Neural progenitor cell (in vitro differentiated cells): ENCODE measurements at regions not wholly inside any gene's neighbourhood (a gene's known extent, or its start where the extent isn't known, plus 50 kb on each side); places are given as distances from the start of the nearest gene placed in this dataset.

ENCODE experiments used
- DNase-seq: peaks from one replicate; pipeline ENCODE4 v3.0.0-alpha.2; 2016; ENCODE audit warnings: low spot score
- H2AFZ ChIP-seq: fragments of 200-600 bp; sonication (generic); replicated peaks from 2 replicates; pipeline ENCODE4 v1.6.1; 2016; ENCODE audit warnings: antibody characterized with exemption
- H3F3A ChIP-seq: fragments of 200-600 bp; sonication (generic); 2 replicates; pipeline ENCODE4 v1.6.1; 2016; ENCODE audit warnings: antibody characterized with exemption, low read depth
- H3K27ac ChIP-seq: fragments of 200-600 bp; sonication (generic); 2 replicates; pipeline ENCODE4 v1.5.1; 2016; ENCODE audit warnings: mild to moderate bottlenecking
- H3K27me3 ChIP-seq: fragments of 200-600 bp; sonication (generic); 2 replicates; pipeline ENCODE4 v1.6.1; 2016; ENCODE audit warnings: mild to moderate bottlenecking, moderate library complexity
- H3K36me3 ChIP-seq: fragments of 200-600 bp; sonication (generic); 2 replicates; pipeline ENCODE4 v1.5.1; 2016
- H3K4me1 ChIP-seq: fragments of 200-600 bp; sonication (generic); 2 replicates; pipeline ENCODE4 v1.6.1; 2016; ENCODE audit warnings: mixed run types
- H3K4me2 ChIP-seq: fragments of 200-600 bp; sonication (generic); 2 replicates; pipeline ENCODE4 v1.6.1; 2016
- H3K4me3 ChIP-seq: fragments of 200-600 bp; sonication (generic); 2 replicates; pipeline ENCODE4 v1.5.1; 2016
- H3K79me2 ChIP-seq: fragments of 200-600 bp; sonication (generic); 2 replicates; pipeline ENCODE4 v1.6.1; 2016; ENCODE audit warnings: low read depth
- H3K9ac ChIP-seq: fragments of 200-600 bp; sonication (generic); 2 replicates; pipeline ENCODE4 v1.6.1; 2016
- H3K9me3 ChIP-seq: fragments of 200-600 bp; sonication (generic); 2 replicates; pipeline ENCODE4 v1.5.1; 2016; ENCODE audit warnings: low read depth
- H4K20me1 ChIP-seq: fragments of 200-600 bp; sonication (generic); 2 replicates; pipeline ENCODE4 v1.6.1; 2016; ENCODE audit warnings: low read depth
- H3K27ac Mint-ChIP-seq: 3 replicates; pipeline ENCODE4 v1.8.0; 2021; ENCODE audit warnings: mixed read lengths
- H3K27me3 Mint-ChIP-seq: 2 replicates; pipeline ENCODE4 v1.8.0; 2022; ENCODE audit warnings: low read depth, mild to moderate bottlenecking, inconsistent platforms, moderate library complexity, mixed read lengths; ENCODE audit not compliant: insufficient read depth
- H3K36me3 Mint-ChIP-seq: 3 replicates; pipeline ENCODE4 v1.8.0; 2021; ENCODE audit warnings: mixed read lengths
- H3K4me1 Mint-ChIP-seq: 3 replicates; pipeline ENCODE4 v1.8.0; 2021; ENCODE audit warnings: mixed read lengths
- H3K4me3 Mint-ChIP-seq: 3 replicates; pipeline ENCODE4 v1.8.0; 2021; ENCODE audit warnings: mild to moderate bottlenecking, moderate library complexity, mixed read lengths
- H3K9me3 Mint-ChIP-seq: 3 replicates; pipeline ENCODE4 v1.8.0; 2020; ENCODE audit warnings: mixed read lengths
- CTCF ChIP-seq: fragments of 200-600 bp; sonication (generic); IDR thresholded peaks from 2 replicates; pipeline ENCODE4 v1.5.1; 2017; ENCODE audit warnings: antibody characterized with exemption, mild to moderate bottlenecking
- EZH2 ChIP-seq: fragments of 200-600 bp; sonication (generic); IDR thresholded peaks from 2 replicates; pipeline ENCODE4 v1.6.1; 2017; ENCODE audit warnings: antibody characterized with exemption, mild to moderate bottlenecking, moderate library complexity
- EZH2phosphoT487 ChIP-seq: fragments of 200-600 bp; sonication (generic); IDR thresholded peaks from 2 replicates; pipeline ENCODE4 v1.6.1; 2017; ENCODE audit warnings: antibody characterized with exemption

- no peaks in the 10 kb centered on the region for H4K20me1 ChIP-seq
- no peak overlapping the region for H3K4me3 ChIP-seq
- H3K9ac ChIP-seq, result no peak overlapping the region
- no peak overlapping the region for H3K4me2 ChIP-seq
- no peaks in the 10 kb centered on the region for H3K36me3 ChIP-seq
- DNase-seq, result no peak
- Mint-ChIP-seq H3K27ac (no peak overlapping the region), H3K4me1 (no peaks in the 10 kb centered on the region), H3K27me3 (peaks cover 4% of the 10 kb centered on the region), H3K9me3 (no peaks in the 10 kb centered on the region), H3K36me3 (no peaks in the 10 kb centered on the region), H3K4me3 (no peak overlapping the region)
- no peaks in the 10 kb centered on the region for H3K27me3 ChIP-seq
- no peak overlapping the region for H3K27ac ChIP-seq
- TF ChIP-seq EZH2 (no peak), CTCF (no peak), EZH2phosphoT487 (no peak)
- H3K79me2 ChIP-seq, result no peaks in the 10 kb centered on the region
- H3K9me3 ChIP-seq, result no peaks in the 10 kb centered on the region
- no peaks in the 10 kb centered on the region for H3K4me1 ChIP-seq
- H3F3A ChIP-seq, result no peaks in the 10 kb centered on the region
- H2AFZ ChIP-seq, result no peak overlapping the region
Observed at GRCh38 chr7:85475071-85475470, 288.2 kb upstream of the SEMA3D start.

GRCh38 chr7:85474234-85474633, 287.4 kb upstream of the SEMA3D start:
- DNase-seq, result no peak
- no peak overlapping the region for H3K4me3 Mint-ChIP-seq
- Histone ChIP-seq H4K20me1 (no peaks in the 10 kb centered on the region), H3K9ac (no peak overlapping the region), H3K36me3 (no peaks in the 10 kb centered on the region), H3K9me3 (no peaks in the 10 kb centered on the region), H2AFZ (no peak overlapping the region), H3K27me3 (no peaks in the 10 kb centered on the region), H3K4me2 (no peak overlapping the region), H3K79me2 (no peaks in the 10 kb centered on the region), H3F3A (no peaks in the 10 kb centered on the region), H3K27ac (no peak overlapping the region), H3K4me3 (no peak overlapping the region), H3K4me1 (no peaks in the 10 kb centered on the region)
- no peaks in the 10 kb centered on the region for H3K9me3 Mint-ChIP-seq
- H3K4me1 Mint-ChIP-seq, result no peaks in the 10 kb centered on the region
- H3K27ac Mint-ChIP-seq, result no peak overlapping the region
- H3K27me3 Mint-ChIP-seq, result peaks cover 4% of the 10 kb centered on the region
- H3K36me3 Mint-ChIP-seq, result no peaks in the 10 kb centered on the region
- no peak for TF ChIP-seq CTCF
- TF ChIP-seq EZH2phosphoT487, result no peak
- no peak for TF ChIP-seq EZH2

- no peak overlapping the region for H3K4me3 ChIP-seq
- no peak overlapping the region for H2AFZ ChIP-seq
- no peak overlapping the region for H3K4me2 ChIP-seq
- Mint-ChIP-seq H3K27me3 (no peaks in the 10 kb centered on the region), H3K9me3 (no peaks in the 10 kb centered on the region), H3K4me1 (no peaks in the 10 kb centered on the region), H3K4me3 (no peak overlapping the region), H3K36me3 (no peaks in the 10 kb centered on the region), H3K27ac (no peak overlapping the region)
- no peaks in the 10 kb centered on the region for H4K20me1 ChIP-seq
- H3K4me1 ChIP-seq, result no peaks in the 10 kb centered on the region
- no peaks in the 10 kb centered on the region for H3K9me3 ChIP-seq
- H3K27ac ChIP-seq, result no peak overlapping the region
- no peak overlapping the region for H3K9ac ChIP-seq
- no peaks in the 10 kb centered on the region for H3F3A ChIP-seq
- H3K27me3 ChIP-seq, result no peaks in the 10 kb centered on the region
- no peaks in the 10 kb centered on the region for H3K36me3 ChIP-seq
- TF ChIP-seq EZH2phosphoT487 (no peak), EZH2 (no peak)
- DNase-seq, result no peak
- H3K79me2 ChIP-seq, result no peaks in the 10 kb centered on the region
Observed at GRCh38 chr7:85471740-85472139, 284.9 kb upstream of the SEMA3D start.

- Histone ChIP-seq H4K20me1 (no peaks in the 10 kb centered on the region), H3K27ac (no peak overlapping the region), H3K4me3 (no peak overlapping the region), H3K4me1 (no peaks in the 10 kb centered on the region), H2AFZ (no peak overlapping the region), H3K79me2 (no peaks in the 10 kb centered on the region), H3K9ac (no peak overlapping the region), H3K4me2 (no peak overlapping the region), H3F3A (no peaks in the 10 kb centered on the region), H3K36me3 (no peaks in the 10 kb centered on the region), H3K27me3 (no peaks in the 10 kb centered on the region), H3K9me3 (no peaks in the 10 kb centered on the region)
- no peak for DNase-seq
- Mint-ChIP-seq H3K4me3 (no peak overlapping the region), H3K4me1 (no peaks in the 10 kb centered on the region), H3K27me3 (no peaks in the 10 kb centered on the region), H3K36me3 (no peaks in the 10 kb centered on the region), H3K27ac (no peak overlapping the region), H3K9me3 (no peaks in the 10 kb centered on the region)
- TF ChIP-seq CTCF, result no peak
- TF ChIP-seq EZH2, result no peak
- no peak for TF ChIP-seq EZH2phosphoT487
Observed at GRCh38 chr7:85471307-85471706, 284.5 kb upstream of the SEMA3D start.
